H9 (cell line): ENCODE measurements at regions not wholly inside any gene's neighbourhood (a gene's known extent, or its start where the extent isn't known, plus 50 kb on each side); places are given as distances from the start of the nearest gene placed in this dataset.

Source experiments
- DNase-seq: peaks from one replicate; pipeline ENCODE4 v3.0.0-alpha.2; 2017
- H2AFZ ChIP-seq: one replicate; pipeline ENCODE4 v1.6.1; 2013; ENCODE audit warnings: mild to moderate bottlenecking, low read length, control low read depth, moderate library complexity
- H2AK5ac ChIP-seq: 2 replicates; pipeline ENCODE4 v1.6.1; 2013; ENCODE audit warnings: low read length, control low read depth, mixed read lengths; ENCODE audit not compliant: insufficient read length
- H2BK120ac ChIP-seq: one replicate; pipeline ENCODE4 v1.6.1; 2013; ENCODE audit warnings: low read depth, mild to moderate bottlenecking, low read length, control low read depth, inconsistent platforms; ENCODE audit not compliant: poor library complexity, severe bottlenecking
- H2BK12ac ChIP-seq: 2 replicates; pipeline ENCODE4 v1.6.1; 2013; ENCODE audit warnings: low read length, control low read depth, mixed read lengths, low read depth; ENCODE audit not compliant: insufficient read length
- H2BK15ac ChIP-seq: 2 replicates; pipeline ENCODE4 v1.6.1; 2013; ENCODE audit warnings: low read depth, low read length, control low read depth
- H2BK20ac ChIP-seq: one replicate; pipeline ENCODE4 v1.6.1; 2013; ENCODE audit warnings: low read depth, mild to moderate bottlenecking, low read length, control low read depth, inconsistent platforms; ENCODE audit not compliant: poor library complexity, severe bottlenecking
- H2BK5ac ChIP-seq: 2 replicates; pipeline ENCODE4 v1.6.1; 2013; ENCODE audit warnings: low read length, control low read depth, mixed read lengths; ENCODE audit not compliant: insufficient read length
- H3K14ac ChIP-seq: 2 replicates; pipeline ENCODE4 v1.6.1; 2013; ENCODE audit warnings: low read length, control low read depth; ENCODE audit not compliant: insufficient read depth
- H3K18ac ChIP-seq: 2 replicates; pipeline ENCODE4 v1.6.1; 2013; ENCODE audit warnings: low read depth, mild to moderate bottlenecking, mixed read lengths, low read length, control low read depth; ENCODE audit not compliant: insufficient read length
- H3K23ac ChIP-seq: 2 replicates; pipeline ENCODE4 v1.6.1; 2013; ENCODE audit warnings: low read length, control low read depth, mixed read lengths, low read depth; ENCODE audit not compliant: insufficient read length
- H3K23me2 ChIP-seq: 2 replicates; pipeline ENCODE4 v1.6.1; 2013; ENCODE audit warnings: low read depth, mild to moderate bottlenecking, mixed read lengths, low read length, control low read depth; ENCODE audit not compliant: insufficient read length, poor library complexity, severe bottlenecking
- H3K27ac ChIP-seq: 2 replicates; pipeline ENCODE4 v1.5.1; 2013; ENCODE audit warnings: low read length, control low read depth, mixed read lengths, low read depth; ENCODE audit not compliant: insufficient read length
- H3K27me3 ChIP-seq: 2 replicates; pipeline ENCODE4 v1.6.1; 2013; ENCODE audit warnings: low read length, control low read depth, inconsistent platforms; ENCODE audit not compliant: insufficient read depth
- H3K4ac ChIP-seq: 2 replicates; pipeline ENCODE4 v1.6.1; 2013; ENCODE audit warnings: low read depth, mild to moderate bottlenecking, control low read depth, inconsistent platforms, low read length, moderate library complexity
- H3K4me1 ChIP-seq: 2 replicates; pipeline ENCODE4 v1.6.1; 2013; ENCODE audit warnings: low read length, control low read depth, inconsistent platforms; ENCODE audit not compliant: insufficient read depth
- H3K4me2 ChIP-seq: 2 replicates; pipeline ENCODE4 v1.6.1; 2013; ENCODE audit warnings: low read length, control low read depth, mixed read lengths; ENCODE audit not compliant: insufficient read length, insufficient read depth
- H3K56ac ChIP-seq: 2 replicates; pipeline ENCODE4 v1.6.1; 2013; ENCODE audit warnings: low read depth, mild to moderate bottlenecking, mixed read lengths, low read length, control low read depth; ENCODE audit not compliant: insufficient read length
- H3K79me1 ChIP-seq: 2 replicates; pipeline ENCODE4 v1.6.1; 2013; ENCODE audit warnings: low read depth, mild to moderate bottlenecking, moderate library complexity, low read length, control low read depth, inconsistent platforms; ENCODE audit not compliant: insufficient read depth, poor library complexity, severe bottlenecking
- H3K79me2 ChIP-seq: 2 replicates; pipeline ENCODE4 v1.6.1; 2013; ENCODE audit warnings: low read length, control low read depth, inconsistent platforms; ENCODE audit not compliant: insufficient read depth
- H3K9ac ChIP-seq: 2 replicates; pipeline ENCODE4 v1.6.1; 2013; ENCODE audit warnings: low read length, control low read depth, mixed read lengths; ENCODE audit not compliant: insufficient read length; ENCODE audit errors: extremely low read depth
- H3K9me3 ChIP-seq: one replicate; pipeline ENCODE4 v1.6.1; 2013; ENCODE audit warnings: low read depth, low read length, inconsistent platforms; ENCODE audit not compliant: control insufficient read depth
- H3T11ph ChIP-seq: one replicate; pipeline ENCODE4 v1.6.1; 2013; ENCODE audit warnings: mild to moderate bottlenecking, low read length, control low read depth, inconsistent platforms
- H4K20me1 ChIP-seq: one replicate; pipeline ENCODE4 v1.6.1; 2013; ENCODE audit not compliant: control insufficient read depth, insufficient read length, insufficient read depth
- H4K5ac ChIP-seq: 2 replicates; pipeline ENCODE4 v1.6.1; 2013; ENCODE audit warnings: low read depth, mild to moderate bottlenecking, mixed read lengths, low read length, control low read depth; ENCODE audit not compliant: insufficient read length
- H4K8ac ChIP-seq: replicated peaks from 2 replicates; pipeline ENCODE4 v1.6.1; 2013; ENCODE audit warnings: low read length, control low read depth, mixed read lengths, low read depth; ENCODE audit not compliant: insufficient read length
- H4K91ac ChIP-seq: 2 replicates; pipeline ENCODE4 v1.6.1; 2013; ENCODE audit warnings: low read depth, mild to moderate bottlenecking, moderate library complexity, mixed read lengths, low read length, control low read depth; ENCODE audit not compliant: insufficient read length
- H3K27ac Mint-ChIP-seq, 3 experiments: 2 replicates in 2 of 3; 3 replicates in 1 of 3; pipeline ENCODE4 v1.8.0; 2020 to 2021; ENCODE audit warnings: mixed read lengths in 3 of 3, mild to moderate bottlenecking in 1 of 3, moderate library complexity in 1 of 3
- H3K27me3 Mint-ChIP-seq: 2 replicates; pipeline ENCODE4 v1.8.0; 2021; ENCODE audit warnings: low read depth, mild to moderate bottlenecking, moderate library complexity, mixed read lengths
- H3K36me3 Mint-ChIP-seq, 3 experiments: 2 replicates in 2 of 3; 3 replicates in 1 of 3; pipeline ENCODE4 v1.8.0; 2020 to 2021; ENCODE audit warnings: low read depth in 3 of 3, mixed read lengths in 3 of 3; ENCODE audit not compliant: insufficient read depth in 1 of 3
- H3K4me1 Mint-ChIP-seq, 2 experiments: 2 replicates each; pipeline ENCODE4 v1.8.0; 2020; ENCODE audit warnings: mixed read lengths in 2 of 2
- H3K4me3 Mint-ChIP-seq, 2 experiments: 2 replicates in 1 of 2; 3 replicates in 1 of 2; pipeline ENCODE4 v1.8.0; 2020 to 2021; ENCODE audit warnings: mild to moderate bottlenecking in 2 of 2, mixed read lengths in 2 of 2, moderate library complexity in 1 of 2
- H3K9me3 Mint-ChIP-seq, 2 experiments: 2 replicates in 1 of 2; 3 replicates in 1 of 2; pipeline ENCODE4 v1.8.0; 2020; ENCODE audit warnings: mild to moderate bottlenecking in 2 of 2, mixed read lengths in 2 of 2, moderate library complexity in 1 of 2
- WGBS: extraction: QIAGEN DNeasy Blood & Tissue Kit; methylation state at CpG from one replicate; pipeline ENCODE4 v1.1.7; 2013; ENCODE audit warnings: missing lambda C conversion rate, low lambda C conversion rate, mixed read lengths; ENCODE audit not compliant: insufficient read length; ENCODE audit errors: extremely low coverage; 5-methylcytosine and 5-hydroxymethylcytosine counted together
- TF ChIP-seq, protein P1 (sequence below): fragments of 200-600 bp; sonication (generic); conservative IDR thresholded peaks from 3 replicates; pipeline ENCODE4 v1.8.0; 2021; ENCODE audit warnings: antibody characterized with exemption, mild to moderate bottlenecking

DNA sequence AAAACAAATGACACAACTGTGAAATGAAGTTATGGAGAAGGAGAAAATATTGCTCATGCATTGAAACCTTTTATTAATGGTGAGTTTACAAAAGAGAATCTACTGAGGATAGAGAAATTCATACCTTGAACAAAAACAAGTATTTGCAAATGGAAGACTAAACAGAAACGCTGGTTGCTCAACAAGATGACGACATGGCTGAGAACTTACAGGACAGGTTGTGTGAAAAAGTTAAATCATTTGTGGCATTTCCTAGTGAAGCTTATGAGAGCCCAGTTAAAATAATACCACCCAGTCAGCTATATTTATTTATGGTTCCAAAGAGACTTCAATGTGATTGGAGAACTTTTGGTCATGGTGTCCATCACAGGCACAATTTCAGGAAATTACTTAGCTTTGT lies 148.6 kb upstream of the PKDCC start:
- H3K4ac ChIP-seq = no peak overlapping the region
- Mint-ChIP-seq H3K27me3 (peaks cover 2% of the 10 kb centered on the region; the same call in 1 of the 2 replicates), H3K36me3 (no peaks in the 10 kb centered on the region), H3K4me3 (no peak overlapping the region), H3K27ac (no peak overlapping the region), H3K9me3 (no peaks in the 10 kb centered on the region), H3K4me1 (peaks cover 0 to 6% of the 10 kb centered on the region in 2 experiments; a peak in 2 of 4 replicates)
- no peak overlapping the region for H2BK5ac ChIP-seq
- no peak overlapping the region for H3K56ac ChIP-seq
- no peak overlapping the region for H3K23ac ChIP-seq
- H3K23me2 ChIP-seq = no peaks in the 10 kb centered on the region
- no peak overlapping the region for H2AFZ ChIP-seq
- no peak overlapping the region for H2BK20ac ChIP-seq
- no peaks in the 10 kb centered on the region for H3K79me1 ChIP-seq
- H3K18ac ChIP-seq = no peak overlapping the region
- WGBS = no CpG with 5 or more reads among the region's 2 CpGs
- H4K8ac ChIP-seq = no peak overlapping the region
- H3K27me3 ChIP-seq = no peaks in the 10 kb centered on the region
- no peak overlapping the region for H3K27ac ChIP-seq
- no peak overlapping the region for H2BK15ac ChIP-seq
- no peaks in the 10 kb centered on the region for H3K4me1 ChIP-seq
- no peaks in the 10 kb centered on the region for H3K9me3 ChIP-seq
- DNase-seq = no peak
- no peak overlapping the region for H3K14ac ChIP-seq
- no peak overlapping the region for H3K4me2 ChIP-seq
- no peak overlapping the region for H2BK120ac ChIP-seq
- no peaks in the 10 kb centered on the region for H4K20me1 ChIP-seq
- no peak overlapping the region for H4K91ac ChIP-seq
- H3K79me2 ChIP-seq = no peaks in the 10 kb centered on the region
- H3K9ac ChIP-seq = no peak overlapping the region
- no peak overlapping the region for H3T11ph ChIP-seq
- H4K5ac ChIP-seq = no peak overlapping the region
- no peak overlapping the region for H2AK5ac ChIP-seq
- TF ChIP-seq, protein P1, sequence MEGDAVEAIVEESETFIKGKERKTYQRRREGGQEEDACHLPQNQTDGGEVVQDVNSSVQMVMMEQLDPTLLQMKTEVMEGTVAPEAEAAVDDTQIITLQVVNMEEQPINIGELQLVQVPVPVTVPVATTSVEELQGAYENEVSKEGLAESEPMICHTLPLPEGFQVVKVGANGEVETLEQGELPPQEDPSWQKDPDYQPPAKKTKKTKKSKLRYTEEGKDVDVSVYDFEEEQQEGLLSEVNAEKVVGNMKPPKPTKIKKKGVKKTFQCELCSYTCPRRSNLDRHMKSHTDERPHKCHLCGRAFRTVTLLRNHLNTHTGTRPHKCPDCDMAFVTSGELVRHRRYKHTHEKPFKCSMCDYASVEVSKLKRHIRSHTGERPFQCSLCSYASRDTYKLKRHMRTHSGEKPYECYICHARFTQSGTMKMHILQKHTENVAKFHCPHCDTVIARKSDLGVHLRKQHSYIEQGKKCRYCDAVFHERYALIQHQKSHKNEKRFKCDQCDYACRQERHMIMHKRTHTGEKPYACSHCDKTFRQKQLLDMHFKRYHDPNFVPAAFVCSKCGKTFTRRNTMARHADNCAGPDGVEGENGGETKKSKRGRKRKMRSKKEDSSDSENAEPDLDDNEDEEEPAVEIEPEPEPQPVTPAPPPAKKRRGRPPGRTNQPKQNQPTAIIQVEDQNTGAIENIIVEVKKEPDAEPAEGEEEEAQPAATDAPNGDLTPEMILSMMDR = no peak
- no peak overlapping the region for H2BK12ac ChIP-seq
